ENCODE measurements at regions not wholly inside any gene's neighbourhood (a gene's known extent, or its start where the extent isn't known, plus 50 kb on each side); places are given as distances from the start of the nearest gene placed in this dataset.

DNA sequence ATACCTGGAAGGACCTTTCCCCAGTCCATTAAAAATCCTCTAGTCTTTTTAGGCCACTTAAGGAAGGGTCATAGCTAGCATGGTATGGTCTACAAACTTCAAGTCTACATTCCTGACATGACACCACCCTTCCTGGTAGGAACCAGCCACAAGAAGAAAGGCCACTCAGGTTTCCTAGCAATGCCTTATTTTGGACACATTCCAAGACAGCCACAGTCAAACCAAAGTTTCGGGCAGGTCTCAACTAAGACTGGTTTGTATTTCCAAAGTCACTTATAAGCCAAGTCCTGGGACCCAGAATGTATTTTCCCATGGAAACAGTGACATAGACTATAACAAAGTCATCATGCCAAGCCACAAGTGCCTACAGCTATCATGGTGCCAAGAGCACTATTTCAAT, 50.6 kb upstream of the SLC44A3 start:
- CTCF ChIA-PET: interaction anchor here (1.0 kb wide), 1 partner anchor 30 kb away, joined by 3 read pairs; no protein-coding TSS in a partner anchor
- POLR2A ChIA-PET: no interaction called here
- TF ChIP-seq, protein P1, sequence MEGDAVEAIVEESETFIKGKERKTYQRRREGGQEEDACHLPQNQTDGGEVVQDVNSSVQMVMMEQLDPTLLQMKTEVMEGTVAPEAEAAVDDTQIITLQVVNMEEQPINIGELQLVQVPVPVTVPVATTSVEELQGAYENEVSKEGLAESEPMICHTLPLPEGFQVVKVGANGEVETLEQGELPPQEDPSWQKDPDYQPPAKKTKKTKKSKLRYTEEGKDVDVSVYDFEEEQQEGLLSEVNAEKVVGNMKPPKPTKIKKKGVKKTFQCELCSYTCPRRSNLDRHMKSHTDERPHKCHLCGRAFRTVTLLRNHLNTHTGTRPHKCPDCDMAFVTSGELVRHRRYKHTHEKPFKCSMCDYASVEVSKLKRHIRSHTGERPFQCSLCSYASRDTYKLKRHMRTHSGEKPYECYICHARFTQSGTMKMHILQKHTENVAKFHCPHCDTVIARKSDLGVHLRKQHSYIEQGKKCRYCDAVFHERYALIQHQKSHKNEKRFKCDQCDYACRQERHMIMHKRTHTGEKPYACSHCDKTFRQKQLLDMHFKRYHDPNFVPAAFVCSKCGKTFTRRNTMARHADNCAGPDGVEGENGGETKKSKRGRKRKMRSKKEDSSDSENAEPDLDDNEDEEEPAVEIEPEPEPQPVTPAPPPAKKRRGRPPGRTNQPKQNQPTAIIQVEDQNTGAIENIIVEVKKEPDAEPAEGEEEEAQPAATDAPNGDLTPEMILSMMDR (IDR thresholded peaks at IDR 0.05; ENCODE audit: insufficient read depth, low read depth, low read length): no peak

GRCh38 chr1:94768036-94768435, 52.1 kb upstream of the SLC44A3 start:
- CTCF ChIA-PET: no interaction called here
- no peak for DNase-seq (ENCODE audit: low read depth)
- TF ChIP-seq, protein P1 (IDR thresholded peaks at IDR 0.05; ENCODE audit: insufficient read depth, low read depth, low read length): no peak
- Histone ChIP-seq H3K36me3 (ENCODE audit: control insufficient read depth, insufficient read depth, low read length) (no peaks in the 10 kb centered on the region), H3K4me3 (ENCODE audit: low read depth, low read length) (no peak overlapping the region), H3K27me3 (ENCODE audit: control insufficient read depth, insufficient read depth, low read length) (no peaks in the 10 kb centered on the region)
- POLR2A ChIA-PET: no interaction called here

More for the DNA sequence above, 50.6 kb upstream of the SLC44A3 start:
- DNase-seq (ENCODE audit: low read depth): no peak
- no peak overlapping the region for H3K4me3 ChIP-seq (ENCODE audit: low read depth, low read length)
- no peaks in the 10 kb centered on the region for H3K36me3 ChIP-seq (ENCODE audit: control insufficient read depth, insufficient read depth, low read length)
- no peaks in the 10 kb centered on the region for H3K27me3 ChIP-seq (ENCODE audit: control insufficient read depth, insufficient read depth, low read length)

GRCh38 chr1:94765958-94766357, 54.2 kb upstream of the SLC44A3 start:
- no peak for DNase-seq (ENCODE audit: low read depth)
- H3K36me3 ChIP-seq (ENCODE audit: control insufficient read depth, insufficient read depth, low read length): no peaks in the 10 kb centered on the region
- H3K4me3 ChIP-seq (ENCODE audit: low read depth, low read length): no peak overlapping the region
- ChIA-PET CTCF (interaction anchor here (0.7 to 1.3 kb wide), 3 partner anchors 9 to 468 kb away, joined by 3 read pairs; no protein-coding TSS in a partner anchor), POLR2A (no interaction called here)
- TF ChIP-seq, protein P1 (IDR thresholded peaks at IDR 0.05; ENCODE audit: insufficient read depth, low read depth, low read length): no peak
- no peaks in the 10 kb centered on the region for H3K27me3 ChIP-seq (ENCODE audit: control insufficient read depth, insufficient read depth, low read length)

DNA sequence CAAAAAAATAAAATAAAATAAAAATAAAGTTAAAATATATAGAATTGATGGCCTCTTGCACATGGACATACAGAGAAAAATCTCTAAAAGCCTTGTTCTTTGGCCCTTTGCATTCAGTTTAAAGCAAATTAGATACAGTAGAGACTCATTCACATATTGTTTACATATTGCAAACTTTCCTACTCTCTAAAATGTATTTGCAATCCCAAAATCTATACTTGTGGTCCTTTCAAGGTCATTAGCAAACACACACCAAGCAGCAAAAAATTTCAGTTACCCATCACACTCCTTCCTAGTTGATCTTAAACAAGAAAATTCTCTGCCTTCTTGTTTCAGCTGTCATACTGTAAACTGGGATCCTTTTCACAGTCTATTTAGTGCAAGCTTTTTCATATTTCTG, 61.0 kb upstream of the SLC44A3 start:
- Histone ChIP-seq H3K4me3 (ENCODE audit: low read depth, low read length) (no peak overlapping the region), H3K36me3 (ENCODE audit: control insufficient read depth, insufficient read depth, low read length) (no peaks in the 10 kb centered on the region), H3K27me3 (ENCODE audit: control insufficient read depth, insufficient read depth, low read length) (no peaks in the 10 kb centered on the region)
- ChIA-PET POLR2A (no interaction called here), CTCF (interaction anchor here (0.7 kb wide), 1 partner anchor 23 kb away, joined by 3 read pairs; no protein-coding TSS in a partner anchor)
- TF ChIP-seq, protein P1 (IDR thresholded peaks at IDR 0.05; ENCODE audit: insufficient read depth, low read depth, low read length): no peak
- no peak for DNase-seq (ENCODE audit: low read depth)

DNA sequence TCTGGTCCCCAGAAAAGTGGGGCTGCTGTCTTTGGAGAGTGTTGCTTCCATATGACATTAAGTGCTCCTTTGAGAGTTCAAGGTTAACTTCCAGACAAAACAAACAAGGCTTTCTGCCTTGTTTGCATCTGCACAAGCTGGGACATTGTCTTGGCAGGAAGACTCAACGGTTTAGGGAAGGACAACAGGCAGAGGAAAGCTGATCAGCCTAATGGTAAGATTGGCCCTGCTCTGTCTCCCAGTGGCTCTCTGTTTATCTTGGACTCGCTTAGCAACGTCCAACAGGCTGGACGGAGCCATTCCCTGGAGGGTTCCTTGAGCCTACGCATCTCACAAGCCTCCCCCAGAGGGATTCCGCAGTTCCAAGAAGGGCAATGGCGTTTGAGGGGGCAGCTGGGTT, 62.2 kb upstream of the SLC44A3 start:
- POLR2A ChIA-PET: no interaction called here
- TF ChIP-seq, protein P1 (IDR thresholded peaks at IDR 0.05; ENCODE audit: insufficient read depth, low read depth, low read length): no peak
- CTCF ChIA-PET: interaction anchor here (0.9 to 1.2 kb wide), 2 partner anchors 13 to 19 kb away, joined by 3 to 5 read pairs; no protein-coding TSS in a partner anchor
- DNase-seq (ENCODE audit: low read depth): no peak
- no peaks in the 10 kb centered on the region for H3K36me3 ChIP-seq (ENCODE audit: control insufficient read depth, insufficient read depth, low read length)
- no peak overlapping the region for H3K4me3 ChIP-seq (ENCODE audit: low read depth, low read length)
- H3K27me3 ChIP-seq (ENCODE audit: control insufficient read depth, insufficient read depth, low read length): no peaks in the 10 kb centered on the region

All from BJ (cell line).